Activated CD8-positive, alpha-beta T cell treated with anti-CD3 and anti-CD28 coated beads for 36 hours (primary cell): ENCODE measurements at regions not wholly inside any gene's neighbourhood (a gene's known extent, or its start where the extent isn't known, plus 50 kb on each side); places are given as distances from the start of the nearest gene placed in this dataset.

Experiments
- ATAC-seq: fragments of 200-7000 bp; cut with Tn5 transposase; one replicate; pipeline ENCODE4 v1.10.0; 2021; ENCODE audit warnings: mild to moderate bottlenecking, moderate library complexity
- CTCF ChIA-PET: fragments of 350-600 bp; sonication (Branson Sonifier 250); formaldehyde crosslinking; loops from one replicate; lab custom pipeline; 2021; ENCODE audit warnings: antibody characterized with exemption; lab: Charles Lee
- POLR2A ChIA-PET: fragments of 350-600 bp; sonication (Branson Sonifier 250); formaldehyde crosslinking; loops from one replicate; lab custom pipeline; 2021; ENCODE audit warnings: antibody characterized with exemption; lab: Charles Lee
- DNase-seq: peaks from one replicate; pipeline ENCODE4 v3.0.0-alpha.2; 2020
- H3K27ac Mint-ChIP-seq: one replicate; pipeline ENCODE4 v1.8.0; 2021; ENCODE audit warnings: mild to moderate bottlenecking, mixed read lengths
- H3K27me3 Mint-ChIP-seq: one replicate; pipeline ENCODE4 v1.8.0; 2021; ENCODE audit warnings: mixed read lengths
- H3K36me3 Mint-ChIP-seq: one replicate; pipeline ENCODE4 v1.8.0; 2021; ENCODE audit warnings: low read depth, mixed read lengths
- H3K4me1 Mint-ChIP-seq: one replicate; pipeline ENCODE4 v1.8.0; 2021; ENCODE audit warnings: low read depth, mixed read lengths
- H3K4me3 Mint-ChIP-seq: one replicate; pipeline ENCODE4 v1.8.0; 2021; ENCODE audit warnings: mild to moderate bottlenecking, moderate library complexity, mixed read lengths
- H3K9me3 Mint-ChIP-seq: one replicate; pipeline ENCODE4 v1.8.0; 2021; ENCODE audit warnings: mixed read lengths
- CTCF ChIP-seq: fragments of 200-600 bp; IDR thresholded peaks from one replicate; pipeline ENCODE4 v1.8.0; 2022; ENCODE audit warnings: antibody characterized with exemption, mild to moderate bottlenecking
- intact Hi-C: fragments of 100-400 bp; cut with micrococcal nuclease; formaldehyde crosslinking; loops from one replicate; pipeline ENCODE4 v1.10.0; 2022

GRCh38 chr5:57402348-57402747, 80.3 kb downstream of the ACTBL2 start:
- DNase-seq, result no peak
- ATAC-seq, result no peak
- H3K4me1 Mint-ChIP-seq, result no peaks in the 10 kb centered on the region
- intact Hi-C loops, result loop anchor here (10.0 kb wide), 1 partner anchor 108 kb away; no protein-coding TSS in a partner anchor
- no peak for TF ChIP-seq CTCF
- no peak overlapping the region for H3K4me3 Mint-ChIP-seq
- no peaks in the 10 kb centered on the region for H3K36me3 Mint-ChIP-seq
- ChIA-PET POLR2A (no interaction called here), CTCF (interaction anchor here (0.6 to 0.8 kb wide), 2 partner anchors 9 to 644 kb away, joined by 3 read pairs; no protein-coding TSS in a partner anchor)
- H3K27ac Mint-ChIP-seq, result no peak overlapping the region
- H3K9me3 Mint-ChIP-seq, result peaks cover 2% of the 10 kb centered on the region
- H3K27me3 Mint-ChIP-seq, result no peaks in the 10 kb centered on the region

GRCh38 chr5:57398413-57399093, 84.1 kb downstream of the ACTBL2 start:
- CTCF ChIA-PET, result interaction anchor here (1.0 kb wide), 1 partner anchor 60 kb away, joined by 3 read pairs; no protein-coding TSS in a partner anchor
- Mint-ChIP-seq H3K27me3 (no peaks in the 10 kb centered on the region), H3K27ac (no peak overlapping the region), H3K4me1 (no peaks in the 10 kb centered on the region), H3K36me3 (no peaks in the 10 kb centered on the region), H3K9me3 (peaks cover 2% of the 10 kb centered on the region), H3K4me3 (no peak overlapping the region)
- POLR2A ChIA-PET, result no interaction called here
- no peak for ATAC-seq
- DNase-seq, result no peak
- TF ChIP-seq CTCF, result no peak
- intact Hi-C loops, result no loop called here

- ATAC-seq, result no peak
- CTCF ChIA-PET, result no interaction called here
- Mint-ChIP-seq H3K4me3 (no peak overlapping the region), H3K4me1 (no peaks in the 10 kb centered on the region), H3K9me3 (peaks cover 2% of the 10 kb centered on the region), H3K27ac (no peak overlapping the region), H3K36me3 (no peaks in the 10 kb centered on the region), H3K27me3 (no peaks in the 10 kb centered on the region)
- no peak for TF ChIP-seq CTCF
- no peak for DNase-seq
- POLR2A ChIA-PET, result no interaction called here
- intact Hi-C loops, result no loop called here
These were observed 85.9 kb downstream of the ACTBL2 start for GRCh38 chr5:57396701-57397100.

- H3K4me3 Mint-ChIP-seq, result no peak overlapping the region
- H3K4me1 Mint-ChIP-seq, result no peaks in the 10 kb centered on the region
- intact Hi-C loops, result no loop called here
- H3K27ac Mint-ChIP-seq, result no peak overlapping the region
- H3K9me3 Mint-ChIP-seq, result no peaks in the 10 kb centered on the region
- ChIA-PET POLR2A (no interaction called here), CTCF (no interaction called here)
- H3K36me3 Mint-ChIP-seq, result no peaks in the 10 kb centered on the region
- no peak for TF ChIP-seq CTCF
- H3K27me3 Mint-ChIP-seq, result no peaks in the 10 kb centered on the region
- ATAC-seq, result no peak
- DNase-seq, result no peak
These were observed 88.0 kb downstream of the ACTBL2 start for GRCh38 chr5:57394421-57395210.

GRCh38 chr5:57386958-57387357, 95.7 kb downstream of the ACTBL2 start:
- Mint-ChIP-seq H3K27me3 (no peaks in the 10 kb centered on the region), H3K4me1 (no peaks in the 10 kb centered on the region), H3K4me3 (no peak overlapping the region), H3K36me3 (no peaks in the 10 kb centered on the region), H3K27ac (no peak overlapping the region), H3K9me3 (no peaks in the 10 kb centered on the region)
- intact Hi-C loops, result no loop called here
- ATAC-seq (no peak), DNase-seq (no peak)
- ChIA-PET POLR2A (no interaction called here), CTCF (no interaction called here)
- no peak for TF ChIP-seq CTCF
